Cardiac fibroblast (primary cell): ENCODE measurements at regions not wholly inside any gene's neighbourhood (a gene's known extent, or its start where the extent isn't known, plus 50 kb on each side); places are given as distances from the start of the nearest gene placed in this dataset.
A peak's percentile ranks its signal among the peaks of the same experiment; 100 is the strongest.

Experiments used
- DNase-seq, 2 donors: peaks; one replicate each; pipeline versions ENCODE4 v3.0.0 to v3.0.0-alpha.2; 2010; ENCODE audit warnings: low read depth in 2 of 2
- H3K4me3 ChIP-seq, 2 donors: replicated peaks in 1 of 2; 1 replicate in 1 of 2; 2 replicates in 1 of 2; pipeline ENCODE4 v1.5.1; 2011; ENCODE audit warnings: low read depth in 2 of 2, low read length in 2 of 2, mild to moderate bottlenecking in 2 of 2, moderate library complexity in 1 of 2
- TF ChIP-seq, protein P1 (sequence below): IDR thresholded peaks from one replicate; pipeline ENCODE4 v1.5.1; 2011; ENCODE audit warnings: low read depth, mild to moderate bottlenecking, low read length, inconsistent platforms

- TF ChIP-seq, protein P1, sequence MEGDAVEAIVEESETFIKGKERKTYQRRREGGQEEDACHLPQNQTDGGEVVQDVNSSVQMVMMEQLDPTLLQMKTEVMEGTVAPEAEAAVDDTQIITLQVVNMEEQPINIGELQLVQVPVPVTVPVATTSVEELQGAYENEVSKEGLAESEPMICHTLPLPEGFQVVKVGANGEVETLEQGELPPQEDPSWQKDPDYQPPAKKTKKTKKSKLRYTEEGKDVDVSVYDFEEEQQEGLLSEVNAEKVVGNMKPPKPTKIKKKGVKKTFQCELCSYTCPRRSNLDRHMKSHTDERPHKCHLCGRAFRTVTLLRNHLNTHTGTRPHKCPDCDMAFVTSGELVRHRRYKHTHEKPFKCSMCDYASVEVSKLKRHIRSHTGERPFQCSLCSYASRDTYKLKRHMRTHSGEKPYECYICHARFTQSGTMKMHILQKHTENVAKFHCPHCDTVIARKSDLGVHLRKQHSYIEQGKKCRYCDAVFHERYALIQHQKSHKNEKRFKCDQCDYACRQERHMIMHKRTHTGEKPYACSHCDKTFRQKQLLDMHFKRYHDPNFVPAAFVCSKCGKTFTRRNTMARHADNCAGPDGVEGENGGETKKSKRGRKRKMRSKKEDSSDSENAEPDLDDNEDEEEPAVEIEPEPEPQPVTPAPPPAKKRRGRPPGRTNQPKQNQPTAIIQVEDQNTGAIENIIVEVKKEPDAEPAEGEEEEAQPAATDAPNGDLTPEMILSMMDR = no peak
- peak in 1 of 2 donors; percentile 49 for DNase-seq
- H3K4me3 ChIP-seq = no peak overlapping the region
Observed at GRCh38 chr11:134915212-134915611, 503.2 kb upstream of the B3GAT1 start.

DNA sequence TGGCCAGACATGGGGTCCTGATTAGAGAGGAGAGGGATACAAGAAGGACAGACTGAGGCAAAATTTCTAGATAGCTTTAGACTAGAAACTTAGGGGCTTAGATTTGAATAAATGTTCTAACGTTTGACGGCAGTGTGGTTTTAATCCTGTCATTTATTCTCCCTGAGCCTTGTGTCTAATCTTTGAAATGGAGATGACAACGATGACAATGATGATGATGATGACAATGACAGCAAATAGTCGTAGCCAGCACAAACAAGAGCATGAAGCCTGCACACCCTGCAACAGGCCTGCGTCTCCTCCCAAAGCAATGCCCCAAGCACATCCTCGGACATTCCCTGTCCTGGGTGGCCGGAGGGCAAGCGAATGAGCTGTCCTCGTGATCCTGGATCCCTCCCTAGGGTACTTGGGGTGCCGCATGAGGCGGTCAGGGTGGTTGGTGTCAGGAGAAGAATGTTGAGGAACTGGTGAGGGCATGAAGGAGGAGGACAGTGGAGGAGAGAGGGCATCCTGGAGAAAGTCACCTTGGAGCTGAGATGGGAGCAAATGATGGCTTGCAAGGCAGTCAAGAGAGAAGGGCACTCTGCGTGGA, 502.1 kb upstream of the B3GAT1 start:
- TF ChIP-seq, protein P1 = no peak
- DNase-seq = no peak
- H3K4me3 ChIP-seq = no peak overlapping the region

GRCh38 chr11:134913391-134913790, 501.3 kb upstream of the B3GAT1 start:
- no peak overlapping the region for H3K4me3 ChIP-seq
- TF ChIP-seq, protein P1 = no peak

DNA sequence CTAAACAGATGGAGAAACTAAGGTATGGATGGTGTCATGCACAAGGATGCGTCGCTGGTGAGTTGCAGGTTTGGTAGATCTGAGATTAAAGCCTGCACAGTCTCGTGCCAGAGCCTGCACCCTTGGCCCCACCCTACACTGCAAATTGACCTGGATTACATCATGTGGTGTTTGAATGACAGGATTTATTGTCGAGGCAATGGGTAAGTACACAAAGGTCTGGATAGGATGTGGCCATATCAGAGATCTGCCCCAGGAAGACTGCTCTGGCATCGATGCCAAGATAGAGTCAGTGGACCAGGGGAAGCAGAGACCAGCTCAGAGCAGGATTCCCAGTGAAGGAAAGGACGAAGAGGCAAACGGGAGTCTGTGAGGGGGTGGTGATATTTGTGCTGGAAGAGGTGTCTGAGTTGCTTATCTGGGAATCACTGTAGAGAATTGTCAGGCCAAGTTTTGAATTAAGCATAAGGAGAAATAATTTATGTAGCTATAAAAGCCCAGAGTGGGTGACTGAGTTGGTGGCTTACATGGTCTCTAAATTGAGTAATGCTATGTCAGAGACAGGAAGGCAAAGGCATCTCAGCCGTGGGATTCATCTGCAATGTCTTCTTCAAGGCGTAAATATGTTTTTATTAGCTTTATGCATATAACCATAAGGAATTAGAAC, 499.6 kb upstream of the B3GAT1 start:
- no peak overlapping the region for H3K4me3 ChIP-seq
- DNase-seq = no peak
- TF ChIP-seq, protein P1 = no peak

More at GRCh38 chr11:134913391-134913790, 501.3 kb upstream of the B3GAT1 start:
- DNase-seq = no peak

- TF ChIP-seq, protein P1 = no peak
- no peak for DNase-seq
- no peak overlapping the region for H3K4me3 ChIP-seq
Observed at GRCh38 chr11:134908583-134908982, 496.5 kb upstream of the B3GAT1 start.

GRCh38 chr11:134907636-134908035, 495.6 kb upstream of the B3GAT1 start:
- TF ChIP-seq, protein P1 = no peak
- DNase-seq = no peak
- H3K4me3 ChIP-seq = no peak overlapping the region
